ENCODE measurements at regions not wholly inside any gene's neighbourhood (a gene's known extent, or its start where the extent isn't known, plus 50 kb on each side); places are given as distances from the start of the nearest gene placed in this dataset.
"Not testable (repeated sequence)": the region's sequence is repeated elsewhere in the genome, so short reads cannot be mapped to it uniquely, and the experiment has no call there.

- TF ChIP-seq CTCF (conservative IDR thresholded peaks at IDR 0.05; ENCODE audit: low read depth, low read length), result no peak
- DNase-seq (ENCODE audit: low read depth), result no peak
- H3K4me3 ChIP-seq (ENCODE audit: low read depth, low read length), result no peak overlapping the region
Measured at GRCh38 chr2:12457831-12458230, 258.9 kb upstream of the TRIB2 start.

GRCh38 chr2:12463189-12463588 is 253.5 kb upstream of the TRIB2 start:
- no peak for TF ChIP-seq CTCF (conservative IDR thresholded peaks at IDR 0.05; ENCODE audit: low read depth, low read length)
- no peak for DNase-seq (ENCODE audit: low read depth)
- no peak overlapping the region for H3K4me3 ChIP-seq (ENCODE audit: low read depth, low read length)

- H3K4me3 ChIP-seq (ENCODE audit: low read depth, low read length), result no peak overlapping the region
- TF ChIP-seq CTCF (conservative IDR thresholded peaks at IDR 0.05; ENCODE audit: low read depth, low read length), result no peak
- no peak for DNase-seq (ENCODE audit: low read depth)
Measured at GRCh38 chr2:12465631-12466135, 251.1 kb upstream of the TRIB2 start.

- no peak for TF ChIP-seq CTCF (conservative IDR thresholded peaks at IDR 0.05; ENCODE audit: low read depth, low read length)
- H3K4me3 ChIP-seq (ENCODE audit: low read depth, low read length), result no peak overlapping the region
- DNase-seq (ENCODE audit: low read depth), result no peak
Measured at GRCh38 chr2:12467303-12467702, 249.4 kb upstream of the TRIB2 start.

- DNase-seq (ENCODE audit: low read depth), result no peak
- TF ChIP-seq CTCF (conservative IDR thresholded peaks at IDR 0.05; ENCODE audit: low read depth, low read length), result no peak
- no peak overlapping the region for H3K4me3 ChIP-seq (ENCODE audit: low read depth, low read length)
Measured at GRCh38 chr2:12469141-12469561, 247.6 kb upstream of the TRIB2 start.

- not testable (repeated sequence) for H3K4me3 ChIP-seq (ENCODE audit: low read depth, low read length); DNase-seq (ENCODE audit: low read depth)
Measured at GRCh38 chr2:12472265-12472664, 244.5 kb upstream of the TRIB2 start.

GRCh38 chr2:12478151-12479064 is 238.3 kb upstream of the TRIB2 start:
- DNase-seq (ENCODE audit: low read depth), result no peak
- H3K4me3 ChIP-seq (ENCODE audit: low read depth, low read length), result no peak overlapping the region
- TF ChIP-seq CTCF (conservative IDR thresholded peaks at IDR 0.05; ENCODE audit: low read depth, low read length), result no peak

All from epithelial cell of proximal tubule (primary cell).